Upper lobe of left lung (tissue), 4 donors: ENCODE measurements at regions not wholly inside any gene's neighbourhood (a gene's known extent, or its start where the extent isn't known, plus 50 kb on each side); places are given as distances from the start of the nearest gene placed in this dataset.

Experiments
- CTCF ChIP-seq, 6 experiments: fragments of 450-650 bp in 4 of 6; fragments of 200-600 bp in 2 of 6; sonication (generic) in 2 of 6; IDR thresholded peaks; one replicate each; pipeline ENCODE4 v1.5.1; 2016 to 2019; ENCODE audit warnings: antibody characterized with exemption in 6 of 6
- EP300 ChIP-seq, 4 donors: sonication (generic); formaldehyde crosslinking; IDR thresholded peaks; one replicate each; pipeline ENCODE4 v1.5.1; 2017; ENCODE audit warnings: antibody characterized with exemption in 4 of 4, control low read depth in 2 of 4
- POLR2A ChIP-seq, 4 donors: fragments of 450-650 bp; IDR thresholded peaks; one replicate each; pipeline ENCODE4 v1.5.1; 2016 to 2017; ENCODE audit warnings: antibody characterized with exemption in 4 of 4, mild to moderate bottlenecking in 2 of 4
- POLR2AphosphoS5 ChIP-seq, 2 donors: sonication (generic); formaldehyde crosslinking; IDR thresholded peaks; one replicate each; pipeline ENCODE4 v1.5.1; 2017; ENCODE audit warnings: antibody characterized with exemption in 2 of 2

DNA sequence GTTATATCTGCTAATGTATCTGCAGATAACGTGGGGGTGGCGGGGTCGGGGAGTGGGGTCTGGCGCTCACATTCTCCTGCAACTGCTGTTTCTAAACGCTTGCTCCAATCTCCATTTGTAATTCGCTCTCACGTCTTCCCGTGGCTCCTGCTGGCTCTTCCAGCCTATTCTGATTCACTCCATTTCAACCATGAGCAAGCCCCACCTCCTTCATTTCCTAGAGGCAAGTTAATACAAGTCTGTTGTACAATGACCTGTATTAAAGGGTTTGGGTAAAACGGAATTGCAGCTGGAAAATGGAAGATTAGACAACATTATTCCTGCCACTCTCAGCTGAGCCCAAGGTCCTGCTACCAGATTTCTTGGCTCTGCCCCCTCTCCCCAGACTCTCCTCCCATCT lies 132.3 kb downstream of the CSNK2A3 start:
- TF ChIP-seq POLR2A (IDR thresholded peaks at IDR 0.05) (no peak), CTCF (IDR thresholded peaks at IDR 0.05) (no peak), POLR2AphosphoS5 (IDR thresholded peaks at IDR 0.05) (no peak), EP300 (IDR thresholded peaks at IDR 0.05) (no peak)
